SK-N-SH treated with all-trans-retinoic acid at 6 μM for 48 hours (cell line): ENCODE measurements at regions not wholly inside any gene's neighbourhood (a gene's known extent, or its start where the extent isn't known, plus 50 kb on each side); places are given as distances from the start of the nearest gene placed in this dataset.

Source experiments
- ATAC-seq: fragments of 200-7000 bp; cut with Tn5 transposase; 3 replicates; pipeline ENCODE4 v1.9.1; 2020; ENCODE audit warnings: mild to moderate bottlenecking, moderate library complexity
- ARNTL ChIP-seq: fragments of 450-650 bp; formaldehyde crosslinking; IDR thresholded peaks from 2 replicates; pipeline ENCODE4 v1.5.0; 2020; ENCODE audit warnings: low read depth, mild to moderate bottlenecking, moderate library complexity, borderline replicate concordance
- BACH2 ChIP-seq: fragments of 250-450 bp; sonication (Bioruptor Pico); IDR thresholded peaks from 2 replicates; pipeline ENCODE4 v1.9.0; 2021; ENCODE audit warnings: mild to moderate bottlenecking, borderline replicate concordance
- CSDC2 ChIP-seq: fragments of 250-450 bp; sonication (Bioruptor Pico); IDR thresholded peaks from 2 replicates; pipeline ENCODE4 v1.5.0; 2020; ENCODE audit warnings: mild to moderate bottlenecking, moderate library complexity
- ESRRG ChIP-seq: fragments of 250-450 bp; sonication (Bioruptor Pico); IDR thresholded peaks from 2 replicates; pipeline ENCODE4 v1.6.1; 2021; ENCODE audit warnings: mild to moderate bottlenecking
- GLIS3 ChIP-seq: fragments of 250-450 bp; sonication (Bioruptor Pico); IDR thresholded peaks from 2 replicates; pipeline ENCODE4 v1.5.0; 2020; ENCODE audit warnings: mild to moderate bottlenecking, moderate library complexity
- ISL1 ChIP-seq: fragments of 250-450 bp; sonication (Bioruptor Pico); IDR thresholded peaks from 2 replicates; pipeline ENCODE4 v2.1.2; 2022; ENCODE audit warnings: mild to moderate bottlenecking, moderate library complexity
- OSR1 ChIP-seq: fragments of 250-450 bp; sonication (Bioruptor Pico); IDR thresholded peaks from 2 replicates; pipeline ENCODE4 v1.8.0; 2022; ENCODE audit warnings: moderate library complexity, mild to moderate bottlenecking, inconsistent platforms
- PPARA ChIP-seq: fragments of 250-450 bp; sonication (Bioruptor Pico); IDR thresholded peaks from 2 replicates; pipeline ENCODE4 v1.5.0; 2020; ENCODE audit warnings: mild to moderate bottlenecking, borderline replicate concordance
- RARB ChIP-seq: fragments of 250-450 bp; sonication (Bioruptor Pico); IDR thresholded peaks from 2 replicates; pipeline ENCODE4 v1.8.0; 2021; ENCODE audit warnings: mild to moderate bottlenecking, moderate library complexity
- SNAI2 ChIP-seq: fragments of 250-450 bp; sonication (Bioruptor Pico); IDR thresholded peaks from 2 replicates; pipeline ENCODE4 v1.5.0; 2020; ENCODE audit warnings: mild to moderate bottlenecking, moderate library complexity
- TCF4 ChIP-seq: fragments of 250-450 bp; sonication (Bioruptor Pico); IDR thresholded peaks from 2 replicates; pipeline ENCODE4 v1.8.0; 2021; ENCODE audit warnings: mild to moderate bottlenecking, moderate library complexity, borderline replicate concordance
- TOX ChIP-seq: fragments of 250-450 bp; sonication (Bioruptor Pico); IDR thresholded peaks from 2 replicates; pipeline ENCODE4 v1.8.0; 2021; ENCODE audit warnings: mild to moderate bottlenecking, moderate library complexity, borderline replicate concordance
- ZC3H10 ChIP-seq: fragments of 250-450 bp; sonication (Bioruptor Pico); IDR thresholded peaks from 2 replicates; pipeline ENCODE4 v1.5.1; 2021; ENCODE audit warnings: mild to moderate bottlenecking, moderate library complexity
- ZFP3 ChIP-seq: fragments of 250-450 bp; sonication (Bioruptor Pico); IDR thresholded peaks from 2 replicates; pipeline ENCODE4 v1.5.0; 2020; ENCODE audit warnings: mild to moderate bottlenecking, moderate library complexity
- ZFP30 ChIP-seq: fragments of 450-650 bp; formaldehyde crosslinking; IDR thresholded peaks from 2 replicates; pipeline ENCODE4 v1.5.0; 2022; ENCODE audit warnings: mild to moderate bottlenecking, moderate library complexity
- ZNF565 ChIP-seq: fragments of 450-650 bp; formaldehyde crosslinking; conservative IDR thresholded peaks from 2 replicates; pipeline ENCODE4 v1.5.0; 2020; ENCODE audit warnings: low read depth, mild to moderate bottlenecking, moderate library complexity
- ZNF70 ChIP-seq: fragments of 450-650 bp; formaldehyde crosslinking; IDR thresholded peaks from 2 replicates; pipeline ENCODE4 v1.5.0; 2020; ENCODE audit warnings: mild to moderate bottlenecking, moderate library complexity
- ZNF8 ChIP-seq: fragments of 450-650 bp; formaldehyde crosslinking; IDR thresholded peaks from 2 replicates; pipeline ENCODE4 v1.5.0; 2020; ENCODE audit warnings: mild to moderate bottlenecking, moderate library complexity
- TF ChIP-seq, protein P1 (sequence below): fragments of 250-450 bp; sonication (Bioruptor Pico); IDR thresholded peaks from 2 replicates; pipeline ENCODE4 v1.5.1; 2021; ENCODE audit warnings: mild to moderate bottlenecking, moderate library complexity
- TF ChIP-seq, protein P2 (sequence below): fragments of 250-450 bp; sonication (Bioruptor Pico); IDR thresholded peaks from 2 replicates; pipeline ENCODE4 v1.8.0; 2021; ENCODE audit warnings: low read depth, mild to moderate bottlenecking, moderate library complexity, borderline replicate concordance
- TF ChIP-seq, protein P3 (sequence below): fragments of 250-450 bp; sonication (Bioruptor Pico); IDR thresholded peaks from 2 replicates; pipeline ENCODE4 v1.5.0; 2020; ENCODE audit warnings: mild to moderate bottlenecking, moderate library complexity
- TF ChIP-seq, protein P4 (sequence below): fragments of 250-450 bp; sonication (Bioruptor Pico); IDR thresholded peaks from 2 replicates; pipeline ENCODE4 v1.8.0; 2020; ENCODE audit warnings: mild to moderate bottlenecking, moderate library complexity, borderline replicate concordance

DNA sequence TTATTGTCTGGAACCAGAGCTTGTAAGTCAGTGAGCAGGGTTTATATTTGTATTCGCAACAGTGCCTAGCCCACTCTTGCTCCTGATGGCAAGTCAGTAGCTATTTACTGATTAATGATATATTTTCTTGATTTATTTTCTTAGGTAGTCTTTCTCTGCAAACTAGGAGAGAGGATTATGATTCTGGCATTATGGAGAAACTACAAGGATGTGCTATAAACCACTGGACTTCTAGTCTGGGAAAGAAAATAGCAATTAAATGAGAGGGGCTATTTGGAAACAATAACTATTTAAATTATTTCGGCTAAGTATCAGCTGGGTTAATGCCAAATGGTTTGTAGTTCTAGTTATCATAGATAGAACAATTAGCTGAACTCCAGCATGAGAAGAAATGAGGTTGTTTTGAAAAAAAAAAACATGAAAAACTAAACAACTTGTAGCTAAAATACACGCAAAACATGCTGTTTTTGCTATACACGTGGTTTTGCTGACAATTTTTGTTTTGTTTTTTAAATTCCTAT, 304.9 kb upstream of the TCF21 start:
- TF ChIP-seq ZNF565 (CRISPR knock-in tag) (no peak), ZNF70 (CRISPR knock-in tag) (no peak), GLIS3 (CRISPR knock-in tag) (no peak), TCF4 (CRISPR knock-in tag) (no peak), BACH2 (CRISPR knock-in tag) (no peak)
- TF ChIP-seq, all 23 proteins: peak for 0
- ATAC-seq = no peak

DNA sequence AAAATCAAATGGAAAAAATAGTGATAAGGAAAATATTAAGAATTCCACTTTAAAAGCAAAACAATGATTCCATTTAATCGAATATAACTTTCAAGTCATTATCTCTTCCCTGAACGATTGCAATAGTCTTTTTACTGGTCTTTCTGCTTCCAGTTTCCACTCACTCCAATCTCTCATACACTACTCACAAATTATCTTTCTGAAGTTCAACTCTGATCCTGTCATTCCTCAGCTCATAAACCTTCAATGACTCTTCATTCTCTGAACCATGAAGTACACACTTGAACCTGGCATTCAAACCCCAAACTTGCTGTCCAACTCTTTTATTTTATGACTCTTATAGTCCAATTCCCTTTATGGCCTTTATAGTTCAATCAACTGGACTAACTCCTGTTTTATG, 304.1 kb upstream of the TCF21 start:
- no peak for ATAC-seq
- no peak for TF ChIP-seq ZNF70 (CRISPR knock-in tag)
- no peak for TF ChIP-seq ARNTL
- no peak for TF ChIP-seq TCF4 (CRISPR knock-in tag)
- TF ChIP-seq ZC3H10 (CRISPR knock-in tag) = no peak
- no peak for TF ChIP-seq GLIS3 (CRISPR knock-in tag)
- TF ChIP-seq TOX = no peak
- TF ChIP-seq ZFP30 (CRISPR knock-in tag) = no peak
- TF ChIP-seq, protein P1, sequence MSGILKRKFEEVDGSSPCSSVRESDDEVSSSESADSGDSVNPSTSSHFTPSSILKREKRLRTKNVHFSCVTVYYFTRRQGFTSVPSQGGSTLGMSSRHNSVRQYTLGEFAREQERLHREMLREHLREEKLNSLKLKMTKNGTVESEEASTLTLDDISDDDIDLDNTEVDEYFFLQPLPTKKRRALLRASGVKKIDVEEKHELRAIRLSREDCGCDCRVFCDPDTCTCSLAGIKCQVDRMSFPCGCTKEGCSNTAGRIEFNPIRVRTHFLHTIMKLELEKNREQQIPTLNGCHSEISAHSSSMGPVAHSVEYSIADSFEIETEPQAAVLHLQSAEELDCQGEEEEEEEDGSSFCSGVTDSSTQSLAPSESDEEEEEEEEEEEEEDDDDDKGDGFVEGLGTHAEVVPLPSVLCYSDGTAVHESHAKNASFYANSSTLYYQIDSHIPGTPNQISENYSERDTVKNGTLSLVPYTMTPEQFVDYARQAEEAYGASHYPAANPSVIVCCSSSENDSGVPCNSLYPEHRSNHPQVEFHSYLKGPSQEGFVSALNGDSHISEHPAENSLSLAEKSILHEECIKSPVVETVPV (CRISPR knock-in tag) = no peak
- TF ChIP-seq ESRRG (CRISPR knock-in tag) = no peak

DNA sequence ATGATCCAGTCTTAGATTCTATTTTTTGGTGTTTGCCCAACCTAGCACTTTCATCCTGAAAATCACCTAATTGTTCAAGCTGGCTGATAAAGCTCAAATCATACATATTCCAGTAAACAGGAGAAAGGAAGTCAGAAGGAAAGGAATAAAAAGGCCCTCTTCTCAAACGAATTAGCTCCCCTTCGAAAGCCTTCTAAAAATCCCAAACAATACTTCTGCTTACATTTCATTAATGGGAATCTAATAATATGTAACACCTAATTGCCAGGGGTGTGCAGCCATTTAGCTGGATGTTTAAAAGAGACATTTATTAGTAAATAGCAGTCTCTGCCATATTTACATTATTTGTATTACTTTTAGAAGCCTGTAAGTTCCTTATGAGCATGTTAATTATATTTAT, 302.9 kb upstream of the TCF21 start:
- ATAC-seq = no peak

GRCh38 chr6:133587546-133588160, 301.3 kb upstream of the TCF21 start:
- ATAC-seq = no peak
- TF ChIP-seq BACH2 (CRISPR knock-in tag) (no peak), OSR1 (CRISPR knock-in tag) (no peak), TCF4 (CRISPR knock-in tag) (no peak), ESRRG (CRISPR knock-in tag) (no peak), ZNF8 (CRISPR knock-in tag) (no peak), CSDC2 (no peak), ZFP3 (CRISPR knock-in tag) (no peak)
- TF ChIP-seq, protein P1 (CRISPR knock-in tag) = no peak
- TF ChIP-seq, protein P2, sequence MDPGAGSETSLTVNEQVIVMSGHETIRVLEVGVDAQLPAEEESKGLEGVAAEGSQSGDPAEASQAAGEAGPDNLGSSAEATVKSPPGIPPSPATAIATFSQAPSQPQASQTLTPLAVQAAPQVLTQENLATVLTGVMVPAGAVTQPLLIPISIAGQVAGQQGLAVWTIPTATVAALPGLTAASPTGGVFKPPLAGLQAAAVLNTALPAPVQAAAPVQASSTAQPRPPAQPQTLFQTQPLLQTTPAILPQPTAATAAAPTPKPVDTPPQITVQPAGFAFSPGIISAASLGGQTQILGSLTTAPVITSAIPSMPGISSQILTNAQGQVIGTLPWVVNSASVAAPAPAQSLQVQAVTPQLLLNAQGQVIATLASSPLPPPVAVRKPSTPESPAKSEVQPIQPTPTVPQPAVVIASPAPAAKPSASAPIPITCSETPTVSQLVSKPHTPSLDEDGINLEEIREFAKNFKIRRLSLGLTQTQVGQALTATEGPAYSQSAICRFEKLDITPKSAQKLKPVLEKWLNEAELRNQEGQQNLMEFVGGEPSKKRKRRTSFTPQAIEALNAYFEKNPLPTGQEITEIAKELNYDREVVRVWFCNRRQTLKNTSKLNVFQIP = no peak

More for the DNA sequence above, 302.9 kb upstream of the TCF21 start:
- TF ChIP-seq RARB (CRISPR knock-in tag) = no peak
- TF ChIP-seq, protein P3, sequence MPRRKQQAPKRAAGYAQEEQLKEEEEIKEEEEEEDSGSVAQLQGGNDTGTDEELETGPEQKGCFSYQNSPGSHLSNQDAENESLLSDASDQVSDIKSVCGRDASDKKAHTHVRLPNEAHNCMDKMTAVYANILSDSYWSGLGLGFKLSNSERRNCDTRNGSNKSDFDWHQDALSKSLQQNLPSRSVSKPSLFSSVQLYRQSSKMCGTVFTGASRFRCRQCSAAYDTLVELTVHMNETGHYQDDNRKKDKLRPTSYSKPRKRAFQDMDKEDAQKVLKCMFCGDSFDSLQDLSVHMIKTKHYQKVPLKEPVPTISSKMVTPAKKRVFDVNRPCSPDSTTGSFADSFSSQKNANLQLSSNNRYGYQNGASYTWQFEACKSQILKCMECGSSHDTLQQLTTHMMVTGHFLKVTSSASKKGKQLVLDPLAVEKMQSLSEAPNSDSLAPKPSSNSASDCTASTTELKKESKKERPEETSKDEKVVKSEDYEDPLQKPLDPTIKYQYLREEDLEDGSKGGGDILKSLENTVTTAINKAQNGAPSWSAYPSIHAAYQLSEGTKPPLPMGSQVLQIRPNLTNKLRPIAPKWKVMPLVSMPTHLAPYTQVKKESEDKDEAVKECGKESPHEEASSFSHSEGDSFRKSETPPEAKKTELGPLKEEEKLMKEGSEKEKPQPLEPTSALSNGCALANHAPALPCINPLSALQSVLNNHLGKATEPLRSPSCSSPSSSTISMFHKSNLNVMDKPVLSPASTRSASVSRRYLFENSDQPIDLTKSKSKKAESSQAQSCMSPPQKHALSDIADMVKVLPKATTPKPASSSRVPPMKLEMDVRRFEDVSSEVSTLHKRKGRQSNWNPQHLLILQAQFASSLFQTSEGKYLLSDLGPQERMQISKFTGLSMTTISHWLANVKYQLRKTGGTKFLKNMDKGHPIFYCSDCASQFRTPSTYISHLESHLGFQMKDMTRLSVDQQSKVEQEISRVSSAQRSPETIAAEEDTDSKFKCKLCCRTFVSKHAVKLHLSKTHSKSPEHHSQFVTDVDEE (CRISPR knock-in tag) = no peak
- no peak for TF ChIP-seq ZNF70 (CRISPR knock-in tag)
- no peak for TF ChIP-seq ZNF565 (CRISPR knock-in tag)
- no peak for TF ChIP-seq ZNF8 (CRISPR knock-in tag)
- TF ChIP-seq TOX = no peak

DNA sequence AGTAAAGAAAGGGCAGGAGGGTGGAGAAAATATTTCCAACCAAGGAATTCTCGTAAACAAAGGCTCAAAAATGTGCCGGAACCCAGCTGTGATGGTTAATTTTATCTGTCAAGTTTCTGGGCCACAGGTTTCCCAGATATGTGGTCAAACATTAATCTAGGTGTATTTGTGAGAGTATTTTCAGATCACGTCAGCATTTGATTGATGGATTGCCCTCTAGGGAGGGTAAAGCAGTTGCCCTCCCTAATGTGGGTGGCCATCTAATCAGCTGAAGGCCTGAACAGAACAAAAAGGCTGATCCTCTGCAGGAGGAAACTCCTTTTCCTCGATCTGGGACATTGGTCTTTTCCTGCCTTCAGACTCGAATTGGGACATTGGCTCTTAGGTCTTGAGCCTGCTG, 298.7 kb upstream of the TCF21 start:
- ATAC-seq = no peak
- TF ChIP-seq SNAI2 (CRISPR knock-in tag) = no peak
- no peak for TF ChIP-seq TCF4 (CRISPR knock-in tag)
- TF ChIP-seq, protein P4, sequence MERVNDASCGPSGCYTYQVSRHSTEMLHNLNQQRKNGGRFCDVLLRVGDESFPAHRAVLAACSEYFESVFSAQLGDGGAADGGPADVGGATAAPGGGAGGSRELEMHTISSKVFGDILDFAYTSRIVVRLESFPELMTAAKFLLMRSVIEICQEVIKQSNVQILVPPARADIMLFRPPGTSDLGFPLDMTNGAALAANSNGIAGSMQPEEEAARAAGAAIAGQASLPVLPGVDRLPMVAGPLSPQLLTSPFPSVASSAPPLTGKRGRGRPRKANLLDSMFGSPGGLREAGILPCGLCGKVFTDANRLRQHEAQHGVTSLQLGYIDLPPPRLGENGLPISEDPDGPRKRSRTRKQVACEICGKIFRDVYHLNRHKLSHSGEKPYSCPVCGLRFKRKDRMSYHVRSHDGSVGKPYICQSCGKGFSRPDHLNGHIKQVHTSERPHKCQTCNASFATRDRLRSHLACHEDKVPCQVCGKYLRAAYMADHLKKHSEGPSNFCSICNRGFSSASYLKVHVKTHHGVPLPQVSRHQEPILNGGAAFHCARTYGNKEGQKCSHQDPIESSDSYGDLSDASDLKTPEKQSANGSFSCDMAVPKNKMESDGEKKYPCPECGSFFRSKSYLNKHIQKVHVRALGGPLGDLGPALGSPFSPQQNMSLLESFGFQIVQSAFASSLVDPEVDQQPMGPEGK (CRISPR knock-in tag) = no peak
- no peak for TF ChIP-seq TOX
- TF ChIP-seq ESRRG (CRISPR knock-in tag) = no peak
- TF ChIP-seq ISL1 (CRISPR knock-in tag) = no peak
- TF ChIP-seq BACH2 (CRISPR knock-in tag) = no peak
- TF ChIP-seq ZNF565 (CRISPR knock-in tag) = no peak
- TF ChIP-seq, protein P2 = no peak
- no peak for TF ChIP-seq ZFP30 (CRISPR knock-in tag)
- no peak for TF ChIP-seq ZC3H10 (CRISPR knock-in tag)
- TF ChIP-seq PPARA (CRISPR knock-in tag) = no peak
